GM13977 (cell line): ENCODE measurements at regions not wholly inside any gene's neighbourhood (a gene's known extent, or its start where the extent isn't known, plus 50 kb on each side); places are given as distances from the start of the nearest gene placed in this dataset.

Experiments used
- DNase-seq: peaks from one replicate; pipeline ENCODE4 v3.0.0; 2012; ENCODE audit warnings: low spot score
- CTCF ChIP-seq: IDR thresholded peaks from 2 replicates; pipeline ENCODE4 v1.5.1; 2012; ENCODE audit warnings: mild to moderate bottlenecking, control low read depth; ENCODE audit not compliant: insufficient read depth; ENCODE audit errors: extremely low read depth, missing control alignments
- in situ Hi-C: fragments of 300-500 bp; cut with MboI; formaldehyde crosslinking; loops from one replicate; pipeline ENCODE4 v1.12.0; 2022; ENCODE audit warnings: low sequenced_read_pairs, low pct_unique_long_range_greater_than_20kb, mixed read lengths, inconsistent platforms; ENCODE audit not compliant: unreplicated experiment

- in situ Hi-C loops = no loop called here
- DNase-seq = no peak
- TF ChIP-seq CTCF = no peak
These were observed 1089.9 kb upstream of the PCDH10 start for GRCh38 chr4:132059227-132059626.

- no peak for DNase-seq
- no peak for TF ChIP-seq CTCF
- in situ Hi-C loops = no loop called here
These were observed 1086.4 kb upstream of the PCDH10 start for GRCh38 chr4:132062611-132063239.

GRCh38 chr4:132063829-132064228 is 1085.3 kb upstream of the PCDH10 start:
- DNase-seq = no peak
- in situ Hi-C loops = no loop called here
- no peak for TF ChIP-seq CTCF

GRCh38 chr4:132065940-132066495 is 1083.1 kb upstream of the PCDH10 start:
- TF ChIP-seq CTCF = no peak
- in situ Hi-C loops = no loop called here
- no peak for DNase-seq

- in situ Hi-C loops = no loop called here
- TF ChIP-seq CTCF = no peak
- DNase-seq = no peak
These were observed 1077.3 kb upstream of the PCDH10 start for GRCh38 chr4:132071815-132072214.

GRCh38 chr4:132076829-132077228 is 1072.3 kb upstream of the PCDH10 start:
- in situ Hi-C loops = no loop called here
- DNase-seq = no peak

More at GRCh38 chr4:132076829-132077228, 1072.3 kb upstream of the PCDH10 start:
- TF ChIP-seq CTCF = no peak
